PC-3 (cell line): ENCODE measurements at regions not wholly inside any gene's neighbourhood (a gene's known extent, or its start where the extent isn't known, plus 50 kb on each side); places are given as distances from the start of the nearest gene placed in this dataset.

Experiments
- ATAC-seq: fragments of 200-7000 bp; cut with Tn5 transposase; 2 replicates; pipeline ENCODE4 v1.9.1; 2020; ENCODE audit warnings: mild to moderate bottlenecking, moderate library complexity
- BruUV-seq: library from RNA; stranded (reverse); fragments of 400-500 nt; replicated peaks from 2 replicates; lab custom pipeline; 2021; lab: Mats Ljungman, UMichigan
- CTCF ChIA-PET: fragments of 300-600 bp; sonication (Branson Sonifier 250); formaldehyde crosslinking; loops from one replicate; lab custom pipeline; 2022; ENCODE audit warnings: antibody characterized with exemption; lab: Charles Lee
- POLR2A ChIA-PET: fragments of 300-600 bp; sonication (Branson Sonifier 250); formaldehyde crosslinking; loops from one replicate; lab custom pipeline; 2022; ENCODE audit warnings: antibody characterized with exemption; ENCODE audit not compliant: unreplicated experiment; lab: Charles Lee
- DNase-seq: peaks from one replicate; pipeline ENCODE4 v3.0.0-alpha.2; 2015
- H2AFZ ChIP-seq: fragments of 300-600 bp; sonication (generic); 2 replicates; pipeline ENCODE4 v1.6.0; 2016; ENCODE audit warnings: antibody characterized with exemption, low read length
- H3F3A ChIP-seq: fragments of 300-600 bp; sonication (generic); one replicate; pipeline ENCODE4 v1.6.0; 2017; ENCODE audit warnings: antibody characterized with exemption, low read length, control low read depth, mild to moderate bottlenecking; ENCODE audit not compliant: unreplicated experiment
- H3K27ac ChIP-seq: fragments of 300-600 bp; sonication (generic); 2 replicates; pipeline ENCODE4 v1.5.1; 2016; ENCODE audit warnings: mild to moderate bottlenecking, low read length
- H3K27me3 ChIP-seq: fragments of 300-600 bp; sonication (generic); 2 replicates; pipeline ENCODE4 v1.6.1; 2016; ENCODE audit warnings: low read length, mixed read lengths
- H3K36me3 ChIP-seq: fragments of 300-600 bp; sonication (generic); 2 replicates; pipeline ENCODE4 v1.6.1; 2016; ENCODE audit warnings: low read depth, mixed run types, low read length, mixed read lengths
- H3K4me1 ChIP-seq: fragments of 300-600 bp; sonication (generic); 2 replicates; pipeline ENCODE4 v1.5.1; 2016; ENCODE audit warnings: low read length; ENCODE audit not compliant: insufficient read depth
- H3K4me2 ChIP-seq: fragments of 300-600 bp; sonication (generic); 2 replicates; pipeline ENCODE4 v1.6.0; 2016; ENCODE audit warnings: low read length
- H3K4me3 ChIP-seq: fragments of 300-600 bp; sonication (generic); 2 replicates; pipeline ENCODE4 v1.5.1; 2016; ENCODE audit warnings: mild to moderate bottlenecking, low read length, mixed read lengths
- H3K79me2 ChIP-seq: fragments of 300-600 bp; sonication (generic); 2 replicates; pipeline ENCODE4 v1.6.1; 2017; ENCODE audit warnings: low read length, mixed read lengths
- H3K9ac ChIP-seq: fragments of 300-600 bp; sonication (generic); 2 replicates; pipeline ENCODE4 v1.6.0; 2016; ENCODE audit warnings: mild to moderate bottlenecking, low read length
- H3K9me2 ChIP-seq: fragments of 300-600 bp; sonication (generic); replicated peaks from 2 replicates; pipeline ENCODE4 v1.6.1; 2016; ENCODE audit warnings: mixed run types, low read length, mixed read lengths
- H3K9me3 ChIP-seq: fragments of 300-600 bp; sonication (generic); 2 replicates; pipeline ENCODE4 v1.6.1; 2016; ENCODE audit warnings: low read length, mixed read lengths
- H4K20me1 ChIP-seq: fragments of 300-600 bp; sonication (generic); 2 replicates; pipeline ENCODE4 v1.6.1; 2016; ENCODE audit warnings: low read length, mixed read lengths
- CTCF ChIP-seq: fragments of 300-600 bp; sonication (generic); conservative IDR thresholded peaks from 2 replicates; pipeline ENCODE4 v1.5.1; 2017; ENCODE audit warnings: antibody characterized with exemption, low read depth, mild to moderate bottlenecking, low read length
- EZH2 ChIP-seq: fragments of 300-600 bp; sonication (generic); IDR thresholded peaks from one replicate; pipeline ENCODE4 v1.6.1; 2017; ENCODE audit warnings: antibody characterized with exemption, mild to moderate bottlenecking, low read length; ENCODE audit not compliant: unreplicated experiment
- EZH2phosphoT487 ChIP-seq: fragments of 300-600 bp; sonication (generic); IDR thresholded peaks from 2 replicates; pipeline ENCODE4 v1.6.1; 2018; ENCODE audit warnings: mild to moderate bottlenecking, antibody characterized with exemption, low read length, borderline replicate concordance
- intact Hi-C: fragments of 100-400 bp; cut with micrococcal nuclease; formaldehyde crosslinking; loops from 2 replicates; pipeline ENCODE4 v1.9.0; 2023

GRCh38 chr17:14794961-14795360, 470.2 kb downstream of the PMP22 start:
- intact Hi-C loops: no loop called here
- no peak overlapping the region for H2AFZ ChIP-seq
- POLR2A ChIA-PET: no interaction called here
- no peaks in the 10 kb centered on the region for H3K79me2 ChIP-seq
- no peak for ATAC-seq
- DNase-seq: no peak
- no peak overlapping the region for H3K4me3 ChIP-seq
- no peaks in the 10 kb centered on the region for H3F3A ChIP-seq
- H3K4me1 ChIP-seq: no peaks in the 10 kb centered on the region
- TF ChIP-seq CTCF (no peak), EZH2 (no peak), EZH2phosphoT487 (no peak)
- no peak overlapping the region for H3K9ac ChIP-seq
- CTCF ChIA-PET: no interaction called here
- no peak overlapping the region for H3K27ac ChIP-seq
- H3K9me2 ChIP-seq: no peaks in the 10 kb centered on the region
- H3K36me3 ChIP-seq: no peaks in the 10 kb centered on the region
- no peak overlapping the region for H3K4me2 ChIP-seq
- H3K27me3 ChIP-seq: peaks cover 60% of the 10 kb centered on the region
- no peaks in the 10 kb centered on the region for H4K20me1 ChIP-seq
- no TSS peak for BruUV-seq
- H3K9me3 ChIP-seq: no peaks in the 10 kb centered on the region

GRCh38 chr17:14793237-14793636, 471.9 kb downstream of the PMP22 start:
- Histone ChIP-seq H3K4me3 (no peak overlapping the region), H3K4me2 (no peak overlapping the region), H3K9me2 (no peaks in the 10 kb centered on the region), H4K20me1 (no peaks in the 10 kb centered on the region), H3K36me3 (no peaks in the 10 kb centered on the region), H3K9ac (no peak overlapping the region), H3K9me3 (no peaks in the 10 kb centered on the region), H3K27me3 (peaks cover 72% of the 10 kb centered on the region), H3K79me2 (no peaks in the 10 kb centered on the region), H3F3A (no peaks in the 10 kb centered on the region), H3K27ac (no peak overlapping the region), H2AFZ (no peak overlapping the region), H3K4me1 (no peaks in the 10 kb centered on the region)
- DNase-seq (no peak), ATAC-seq (no peak)
- intact Hi-C loops: no loop called here
- ChIA-PET POLR2A (no interaction called here), CTCF (no interaction called here)
- TF ChIP-seq CTCF: no peak
- TF ChIP-seq EZH2phosphoT487: no peak
- no peak for TF ChIP-seq EZH2
- no TSS peak for BruUV-seq

GRCh38 chr17:14792746-14793145, 472.4 kb downstream of the PMP22 start:
- H3K4me3 ChIP-seq: no peak overlapping the region
- no peak overlapping the region for H2AFZ ChIP-seq
- DNase-seq (peak; percentile 20), ATAC-seq (no peak)
- H3K9ac ChIP-seq: no peak overlapping the region
- no peaks in the 10 kb centered on the region for H3K79me2 ChIP-seq
- peaks cover 69% of the 10 kb centered on the region for H3K27me3 ChIP-seq
- ChIA-PET POLR2A (no interaction called here), CTCF (no interaction called here)
- no peaks in the 10 kb centered on the region for H4K20me1 ChIP-seq
- H3K4me1 ChIP-seq: no peaks in the 10 kb centered on the region
- TF ChIP-seq CTCF (no peak), EZH2 (no peak), EZH2phosphoT487 (no peak)
- no peaks in the 10 kb centered on the region for H3K9me2 ChIP-seq
- no peak overlapping the region for H3K4me2 ChIP-seq
- no TSS peak for BruUV-seq
- H3K36me3 ChIP-seq: no peaks in the 10 kb centered on the region
- H3F3A ChIP-seq: no peaks in the 10 kb centered on the region
- intact Hi-C loops: no loop called here
- H3K27ac ChIP-seq: no peak overlapping the region
- H3K9me3 ChIP-seq: no peaks in the 10 kb centered on the region
